HG03196 (cell line): ENCODE measurements at regions not wholly inside any gene's neighbourhood (a gene's known extent, or its start where the extent isn't known, plus 50 kb on each side); places are given as distances from the start of the nearest gene placed in this dataset.
"Not testable (repeated sequence)": the region's sequence is repeated elsewhere in the genome, so short reads cannot be mapped to it uniquely, and the experiment has no call there.

Source experiments
- ATAC-seq: cut with Tn5 transposase; IDR thresholded peaks from one replicate; pipeline ENCODE4 v1.9.1; 2021; ENCODE audit not compliant: unreplicated experiment

- ATAC-seq: no peak
Observed at GRCh38 chr3:81197386-81197785, 564.1 kb downstream of the GBE1 start.

GRCh38 chr3:81195478-81195877 is 566.0 kb downstream of the GBE1 start:
- no peak for ATAC-seq

GRCh38 chr3:81186412-81186811 is 575.0 kb downstream of the GBE1 start:
- no peak for ATAC-seq

GRCh38 chr3:81182086-81182875 is 579.2 kb downstream of the GBE1 start:
- ATAC-seq: not testable (repeated sequence)

- no peak for ATAC-seq
Observed at GRCh38 chr3:81173514-81173913, 587.9 kb downstream of the GBE1 start.

- ATAC-seq: no peak
Observed at GRCh38 chr3:81170298-81170697, 591.1 kb downstream of the GBE1 start.

GRCh38 chr3:81164806-81165205 is 596.6 kb downstream of the GBE1 start:
- ATAC-seq: no peak

GRCh38 chr3:81161851-81162250 is 599.6 kb downstream of the GBE1 start:
- no peak for ATAC-seq

GRCh38 chr3:81161100-81161499 is 600.3 kb downstream of the GBE1 start:
- ATAC-seq: no peak

- no peak for ATAC-seq
Observed at GRCh38 chr3:81154611-81155143, 606.8 kb downstream of the GBE1 start.

GRCh38 chr3:81152156-81152555 is 609.3 kb downstream of the GBE1 start:
- ATAC-seq: no peak

GRCh38 chr3:81132995-81133394 is 628.5 kb downstream of the GBE1 start:
- no peak for ATAC-seq

GRCh38 chr3:81105789-81106488 is 655.5 kb downstream of the GBE1 start:
- no peak for ATAC-seq

GRCh38 chr3:81105206-81105605 is 656.2 kb downstream of the GBE1 start:
- ATAC-seq: no peak

- ATAC-seq: no peak
Observed at GRCh38 chr3:81097889-81098288, 663.6 kb downstream of the GBE1 start.

GRCh38 chr3:81095956-81096355 is 665.5 kb downstream of the GBE1 start:
- ATAC-seq: no peak

- ATAC-seq: no peak
Observed at GRCh38 chr3:81094986-81095385, 666.5 kb downstream of the GBE1 start.

- no peak for ATAC-seq
Observed at GRCh38 chr3:81087607-81088006, 673.8 kb downstream of the GBE1 start.

- ATAC-seq: no peak
Observed at GRCh38 chr3:81086348-81086747, 675.1 kb downstream of the GBE1 start.

- no peak for ATAC-seq
Observed at GRCh38 chr3:81080608-81081007, 680.8 kb downstream of the GBE1 start.

GRCh38 chr3:81072591-81072990 is 688.9 kb downstream of the GBE1 start:
- no peak for ATAC-seq

- ATAC-seq: no peak
Observed at GRCh38 chr3:81068546-81068945, 692.9 kb downstream of the GBE1 start.
